Frontal cortex (tissue), 3 donors: ENCODE measurements at regions not wholly inside any gene's neighbourhood (a gene's known extent, or its start where the extent isn't known, plus 50 kb on each side); places are given as distances from the start of the nearest gene placed in this dataset.
"Not testable (repeated sequence)": the region's sequence is repeated elsewhere in the genome, so short reads cannot be mapped to it uniquely, and the experiment has no call there.

ENCODE experiments used
- DNase-seq, 2 donors: peaks; one replicate each; pipeline ENCODE4 v3.0.0; 2012; ENCODE audit warnings: low spot score in 2 of 2
- FAIRE-seq: peaks from 2 replicates; lab custom pipeline; 2012; peaks lifted over from hg19 to GRCh38; lab: Jason Lieb, UNC
- donor health status: control.
- donor health status: control.
- donor health status: control.

DNA sequence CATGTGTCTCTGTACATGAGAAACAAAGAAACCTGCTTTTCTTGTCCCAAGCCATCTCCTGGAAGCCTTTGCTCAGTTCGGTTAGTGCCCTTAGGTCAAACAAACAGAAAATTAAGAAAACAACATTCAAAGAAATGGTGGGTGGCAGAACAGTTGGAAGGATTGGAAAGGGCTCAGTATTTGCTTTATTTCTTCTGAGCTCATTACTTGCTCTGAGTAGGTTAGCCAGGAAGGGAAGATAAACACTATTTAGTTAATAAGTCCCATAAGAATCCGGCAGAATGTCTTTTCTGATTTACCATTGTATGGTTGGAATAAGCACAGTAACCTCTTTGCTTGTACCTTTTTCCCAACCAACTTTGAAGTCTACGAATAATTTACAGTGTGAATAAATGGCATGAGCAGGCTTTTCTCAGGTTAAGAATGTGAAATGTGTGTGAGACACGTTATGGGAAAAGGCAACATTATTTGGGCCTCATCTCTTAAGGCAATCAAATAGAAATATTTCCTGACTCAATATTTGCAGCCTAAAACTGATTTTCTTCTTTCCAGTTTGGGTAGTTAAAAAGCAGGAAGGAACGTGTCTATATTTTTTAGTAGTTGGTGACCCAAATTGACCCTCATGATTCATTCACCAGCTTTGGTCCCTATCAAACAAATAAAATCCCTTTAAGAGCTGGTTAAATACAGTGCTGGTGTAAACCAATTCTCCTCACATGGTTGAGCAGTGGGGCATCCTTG, 158.5 kb downstream of the DKK1 start:
- DNase-seq, result no peak
- no peak for FAIRE-seq

GRCh38 chr10:52474265-52474664, 160.2 kb downstream of the DKK1 start:
- FAIRE-seq, result no peak

DNA sequence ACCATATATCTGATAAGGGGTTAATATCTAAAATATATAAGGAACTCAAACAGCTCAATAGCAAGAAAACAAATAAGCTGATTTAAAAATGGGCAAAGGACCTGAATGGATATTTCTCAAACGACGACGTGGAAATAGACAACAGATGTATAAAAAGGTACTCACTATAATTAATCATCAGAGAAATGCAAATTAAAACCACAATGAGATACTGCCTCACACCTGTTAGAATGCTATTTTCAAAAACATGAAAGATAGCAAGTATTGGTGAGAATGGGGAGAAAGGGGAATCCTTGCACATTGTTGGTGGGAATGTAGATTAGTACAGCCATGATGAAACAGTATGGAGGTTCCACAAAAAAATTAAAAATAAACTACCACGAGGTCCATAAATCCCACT, 163.2 kb downstream of the DKK1 start:
- FAIRE-seq (no peak), DNase-seq (no peak)

More at GRCh38 chr10:52474265-52474664, 160.2 kb downstream of the DKK1 start:
- DNase-seq, result no peak

GRCh38 chr10:52479567-52479966, 165.5 kb downstream of the DKK1 start:
- FAIRE-seq, result no peak
- no peak for DNase-seq

GRCh38 chr10:52481986-52482555, 168.0 kb downstream of the DKK1 start:
- FAIRE-seq, result no peak
- DNase-seq, result no peak

GRCh38 chr10:52483587-52483986, 169.5 kb downstream of the DKK1 start:
- FAIRE-seq, result no peak
- DNase-seq, result no peak

- no peak for FAIRE-seq
- DNase-seq, result no peak
These were observed 170.4 kb downstream of the DKK1 start for GRCh38 chr10:52484206-52485065.

GRCh38 chr10:52485462-52485861, 171.4 kb downstream of the DKK1 start:
- DNase-seq (no peak), FAIRE-seq (no peak)

DNA sequence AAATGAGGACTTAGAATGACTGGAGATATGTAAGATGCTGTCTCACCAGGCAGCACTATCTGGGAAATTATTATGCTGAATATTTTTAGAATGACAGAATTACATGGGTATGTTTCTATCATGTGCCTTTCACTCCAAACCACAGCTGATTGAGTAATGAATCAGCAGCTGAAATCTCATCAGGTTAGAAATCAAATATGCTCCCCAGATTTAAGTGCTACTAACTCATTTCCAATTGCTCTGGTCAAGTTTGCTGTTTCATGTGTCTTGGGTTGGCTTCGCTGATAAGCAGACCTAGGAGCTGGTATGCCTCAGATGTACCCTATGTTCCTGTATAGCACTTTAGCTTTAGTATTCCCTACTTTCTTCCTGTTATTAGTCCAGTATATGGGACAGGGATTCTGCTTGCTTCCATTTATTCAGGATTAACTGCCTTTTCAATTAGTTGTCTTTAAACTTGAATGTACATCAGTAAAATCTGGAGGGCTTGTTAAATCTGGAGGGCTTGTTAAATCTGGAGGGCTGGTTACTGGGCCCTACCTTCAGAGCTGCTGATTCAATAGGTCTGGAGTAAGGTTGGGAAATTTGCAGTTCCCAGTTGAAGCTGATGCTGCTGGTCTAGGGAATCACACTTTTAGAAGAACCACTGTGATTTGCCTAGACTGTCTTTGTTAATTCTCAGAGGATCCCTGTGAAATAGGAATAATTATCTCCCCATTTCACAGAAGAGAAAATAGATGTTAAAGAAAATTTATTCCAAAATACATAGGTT, 172.9 kb downstream of the DKK1 start:
- DNase-seq (no peak), FAIRE-seq (no peak)

GRCh38 chr10:52488606-52489485, 174.8 kb downstream of the DKK1 start:
- peak in 1 of 2 donors; percentile 7 for DNase-seq
- peak; percentile 74 for FAIRE-seq

DNA sequence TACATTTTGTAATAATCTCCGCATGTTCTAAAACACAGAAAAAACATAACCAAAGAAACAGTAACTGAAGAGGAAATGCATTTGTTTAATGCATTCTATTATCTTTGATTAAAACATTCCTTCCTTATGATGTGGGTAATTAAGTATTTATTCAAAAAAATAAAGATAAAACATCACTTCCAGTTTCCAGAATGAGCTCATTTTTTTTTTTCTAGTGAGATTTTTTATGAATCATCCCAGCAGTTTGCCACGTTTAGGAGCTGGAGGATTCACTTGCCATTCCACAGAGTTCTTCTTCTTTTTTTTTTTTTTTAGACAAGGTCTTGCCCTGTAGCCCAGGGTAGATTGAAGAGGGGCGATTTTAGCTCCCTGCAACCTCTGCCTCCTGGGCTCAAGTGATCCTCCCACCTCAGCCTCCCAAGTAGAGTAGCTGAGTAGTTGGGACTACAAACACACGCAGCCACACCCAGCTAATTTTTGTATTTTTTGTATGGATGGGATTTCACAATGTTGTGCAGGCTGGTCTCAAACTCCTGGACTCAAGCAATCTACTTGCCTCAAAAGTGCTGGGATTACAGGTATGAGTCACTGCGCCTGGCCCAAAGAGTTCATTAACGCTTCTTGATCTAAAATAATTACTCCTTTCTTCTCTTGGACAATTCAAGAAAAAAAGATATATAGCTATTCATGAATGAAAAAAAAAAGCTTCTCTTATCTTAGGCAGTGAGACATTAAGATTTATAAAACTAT, 177.3 kb downstream of the DKK1 start:
- no peak for FAIRE-seq
- DNase-seq, result no peak

GRCh38 chr10:52499281-52499680, 185.2 kb downstream of the DKK1 start:
- FAIRE-seq, result no peak
- DNase-seq, result no peak

- FAIRE-seq (no peak), DNase-seq (no peak)
These were observed 186.4 kb downstream of the DKK1 start for GRCh38 chr10:52500476-52500875.

DNA sequence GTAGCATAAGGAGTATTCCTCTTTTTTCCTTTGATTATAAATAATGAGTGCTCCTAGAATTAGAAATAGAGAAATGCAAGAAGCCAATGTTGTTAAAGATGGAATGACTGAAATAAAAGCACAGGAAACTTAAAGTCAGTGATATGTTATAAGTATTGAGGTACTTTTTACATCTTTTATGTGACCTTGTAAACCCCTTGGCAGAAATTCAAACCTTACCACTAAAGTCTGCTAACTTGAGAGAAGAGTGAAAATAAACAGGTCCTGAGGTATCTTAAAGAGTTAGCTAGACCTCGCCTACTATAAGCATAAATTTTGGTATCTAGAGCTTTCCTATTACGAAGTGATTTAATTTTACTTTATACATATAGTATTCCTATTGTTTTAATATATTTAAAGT, 188.2 kb downstream of the DKK1 start:
- DNase-seq (no peak), FAIRE-seq (no peak)

DNA sequence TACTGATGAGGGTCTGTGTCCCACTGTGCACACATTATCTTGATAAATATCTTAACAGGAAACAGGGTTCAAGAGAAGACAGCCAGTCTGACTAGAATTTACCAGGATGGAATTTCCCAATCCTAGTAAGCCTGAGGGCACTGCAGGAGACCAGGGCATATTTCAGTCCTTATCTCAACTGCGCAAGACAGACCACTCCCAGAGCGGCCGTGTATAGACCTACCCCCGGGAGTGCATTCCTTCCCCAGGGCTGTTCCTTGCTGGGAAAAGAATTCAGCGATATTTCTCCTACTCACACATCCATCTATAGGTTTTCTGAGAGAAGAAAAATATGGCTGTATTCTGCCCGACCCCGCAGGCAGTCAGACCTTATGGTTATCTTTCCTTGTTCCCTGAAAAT, 191.3 kb downstream of the DKK1 start:
- not testable (repeated sequence) for FAIRE-seq, DNase-seq

- no peak for FAIRE-seq
- no peak for DNase-seq
These were observed 200.4 kb downstream of the DKK1 start for GRCh38 chr10:52514481-52514880.

- DNase-seq, result no peak
- no peak for FAIRE-seq
These were observed 202.9 kb downstream of the DKK1 start for GRCh38 chr10:52517012-52517411.

GRCh38 chr10:52523696-52524095, 209.6 kb downstream of the DKK1 start:
- no peak for DNase-seq
- no peak for FAIRE-seq
